Lower lobe of right lung (tissue), 2 donors: ENCODE measurements at regions not wholly inside any gene's neighbourhood (a gene's known extent, or its start where the extent isn't known, plus 50 kb on each side); places are given as distances from the start of the nearest gene placed in this dataset.

Source experiments
- ATAC-seq, 2 donors: fragments of 200-7000 bp; cut with Tn5 transposase; one replicate each; pipeline ENCODE4 v1.9.1; 2020 to 2022; ENCODE audit warnings: mild to moderate bottlenecking in 2 of 2, moderate library complexity in 2 of 2
- DNase-seq: peaks from one replicate; pipeline ENCODE4 v3.0.0-alpha.2; 2020
- H3K27ac ChIP-seq: fragments of 200-600 bp; one replicate; pipeline ENCODE4 v1.8.0; 2022
- H3K27me3 ChIP-seq: fragments of 200-600 bp; one replicate; pipeline ENCODE4 v1.8.0; 2022; ENCODE audit warnings: low read depth
- H3K36me3 ChIP-seq: fragments of 200-600 bp; one replicate; pipeline ENCODE4 v1.8.0; 2022; ENCODE audit warnings: mild to moderate bottlenecking
- H3K4me1 ChIP-seq: fragments of 200-600 bp; one replicate; pipeline ENCODE4 v1.8.0; 2022
- H3K4me3 ChIP-seq: fragments of 200-600 bp; one replicate; pipeline ENCODE4 v1.8.0; 2022; ENCODE audit warnings: mild to moderate bottlenecking
- H3K9me3 ChIP-seq: fragments of 200-600 bp; one replicate; pipeline ENCODE4 v1.8.0; 2022
- intact Hi-C: fragments of 100-400 bp; cut with DNase I; formaldehyde crosslinking; loops from one replicate; pipeline ENCODE4 v1.11.0; 2022
- TF ChIP-seq, protein P1 (sequence below): fragments of 200-600 bp; IDR thresholded peaks from one replicate; pipeline ENCODE4 v1.8.0; 2022; ENCODE audit warnings: antibody characterized with exemption, mild to moderate bottlenecking
- donor health status: DM: no; HTN: yes; CAD: no; lungs with severe emphysema.

DNA sequence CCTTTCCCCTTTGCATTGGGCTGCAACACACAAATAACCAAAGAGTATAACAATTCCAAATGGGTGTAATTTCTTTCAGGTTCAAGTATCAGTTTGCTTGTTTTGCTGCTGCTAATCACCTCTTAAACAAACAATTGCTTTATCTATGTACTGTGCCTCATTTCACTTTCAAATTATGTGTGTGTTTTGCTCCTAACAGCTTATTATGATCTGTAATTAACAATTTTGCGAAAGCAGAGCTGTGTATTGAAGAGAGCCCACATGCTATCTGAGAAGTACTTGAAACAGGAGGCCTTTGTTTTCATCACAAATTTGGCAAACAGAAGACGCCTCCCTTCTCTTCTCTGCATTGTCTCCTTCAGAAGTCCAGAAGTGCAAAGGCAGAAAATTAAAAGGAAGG, 312.0 kb downstream of the TLE1 start:
- TF ChIP-seq, protein P1, sequence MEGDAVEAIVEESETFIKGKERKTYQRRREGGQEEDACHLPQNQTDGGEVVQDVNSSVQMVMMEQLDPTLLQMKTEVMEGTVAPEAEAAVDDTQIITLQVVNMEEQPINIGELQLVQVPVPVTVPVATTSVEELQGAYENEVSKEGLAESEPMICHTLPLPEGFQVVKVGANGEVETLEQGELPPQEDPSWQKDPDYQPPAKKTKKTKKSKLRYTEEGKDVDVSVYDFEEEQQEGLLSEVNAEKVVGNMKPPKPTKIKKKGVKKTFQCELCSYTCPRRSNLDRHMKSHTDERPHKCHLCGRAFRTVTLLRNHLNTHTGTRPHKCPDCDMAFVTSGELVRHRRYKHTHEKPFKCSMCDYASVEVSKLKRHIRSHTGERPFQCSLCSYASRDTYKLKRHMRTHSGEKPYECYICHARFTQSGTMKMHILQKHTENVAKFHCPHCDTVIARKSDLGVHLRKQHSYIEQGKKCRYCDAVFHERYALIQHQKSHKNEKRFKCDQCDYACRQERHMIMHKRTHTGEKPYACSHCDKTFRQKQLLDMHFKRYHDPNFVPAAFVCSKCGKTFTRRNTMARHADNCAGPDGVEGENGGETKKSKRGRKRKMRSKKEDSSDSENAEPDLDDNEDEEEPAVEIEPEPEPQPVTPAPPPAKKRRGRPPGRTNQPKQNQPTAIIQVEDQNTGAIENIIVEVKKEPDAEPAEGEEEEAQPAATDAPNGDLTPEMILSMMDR: no peak
- ATAC-seq (no peak), DNase-seq (no peak)
- no peaks in the 10 kb centered on the region for H3K27me3 ChIP-seq
- H3K9me3 ChIP-seq: no peaks in the 10 kb centered on the region
- H3K4me3 ChIP-seq: no peak overlapping the region
- no peak overlapping the region for H3K27ac ChIP-seq
- peaks cover 8% of the 10 kb centered on the region for H3K4me1 ChIP-seq
- intact Hi-C loops: no loop called here
- no peaks in the 10 kb centered on the region for H3K36me3 ChIP-seq

DNA sequence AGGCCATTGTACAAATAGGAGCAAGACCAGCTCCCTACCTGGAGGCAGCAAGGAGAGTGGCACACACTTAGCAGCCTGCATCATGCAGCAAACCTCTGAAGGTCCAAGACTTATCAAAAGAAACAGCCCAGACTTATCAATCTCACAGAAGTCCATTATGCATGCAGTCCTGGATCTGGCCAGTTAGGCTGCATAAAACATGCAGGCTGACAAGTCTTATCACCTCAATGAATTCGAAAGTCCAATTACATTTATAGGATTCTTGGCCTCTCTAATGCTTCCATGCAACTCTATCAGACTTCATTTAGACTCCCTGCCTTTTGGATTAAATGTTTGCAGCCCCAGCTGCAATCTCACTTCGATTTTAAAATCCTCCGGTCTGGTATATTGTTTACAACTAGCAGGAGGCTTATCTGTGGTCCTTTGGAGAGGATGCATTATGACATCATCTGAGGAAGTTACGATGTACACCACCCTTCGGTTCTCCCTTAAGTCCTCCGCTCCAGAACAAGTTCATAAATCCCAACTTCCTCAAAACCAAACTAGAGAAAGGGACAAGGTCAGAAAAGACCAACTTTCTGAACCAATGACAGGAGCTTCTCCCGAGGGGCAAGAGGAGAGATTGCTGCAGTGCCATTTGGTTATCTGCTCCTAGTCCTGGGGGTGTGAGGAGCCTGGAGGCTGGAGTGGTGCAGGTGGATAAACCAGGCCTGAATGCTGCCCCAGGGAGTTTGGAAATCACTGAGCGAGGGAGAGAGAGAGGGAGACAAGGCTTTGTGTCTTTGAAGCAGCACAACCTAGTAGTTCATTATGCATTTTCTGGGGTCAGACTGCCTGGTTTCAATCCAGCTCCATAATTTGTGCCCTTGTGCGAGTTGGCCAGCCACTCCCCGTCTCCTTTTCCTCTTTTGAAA, 313.9 kb downstream of the TLE1 start:
- peaks cover 8% of the 10 kb centered on the region for H3K4me1 ChIP-seq
- H3K4me3 ChIP-seq: no peak overlapping the region
- TF ChIP-seq, protein P1: no peak
- H3K27ac ChIP-seq: no peak overlapping the region
- H3K36me3 ChIP-seq: no peaks in the 10 kb centered on the region
- no peaks in the 10 kb centered on the region for H3K27me3 ChIP-seq
- no peaks in the 10 kb centered on the region for H3K9me3 ChIP-seq
- intact Hi-C loops: no loop called here
- ATAC-seq (peak in 1 of 2 donors; percentile 37), DNase-seq (no peak)

DNA sequence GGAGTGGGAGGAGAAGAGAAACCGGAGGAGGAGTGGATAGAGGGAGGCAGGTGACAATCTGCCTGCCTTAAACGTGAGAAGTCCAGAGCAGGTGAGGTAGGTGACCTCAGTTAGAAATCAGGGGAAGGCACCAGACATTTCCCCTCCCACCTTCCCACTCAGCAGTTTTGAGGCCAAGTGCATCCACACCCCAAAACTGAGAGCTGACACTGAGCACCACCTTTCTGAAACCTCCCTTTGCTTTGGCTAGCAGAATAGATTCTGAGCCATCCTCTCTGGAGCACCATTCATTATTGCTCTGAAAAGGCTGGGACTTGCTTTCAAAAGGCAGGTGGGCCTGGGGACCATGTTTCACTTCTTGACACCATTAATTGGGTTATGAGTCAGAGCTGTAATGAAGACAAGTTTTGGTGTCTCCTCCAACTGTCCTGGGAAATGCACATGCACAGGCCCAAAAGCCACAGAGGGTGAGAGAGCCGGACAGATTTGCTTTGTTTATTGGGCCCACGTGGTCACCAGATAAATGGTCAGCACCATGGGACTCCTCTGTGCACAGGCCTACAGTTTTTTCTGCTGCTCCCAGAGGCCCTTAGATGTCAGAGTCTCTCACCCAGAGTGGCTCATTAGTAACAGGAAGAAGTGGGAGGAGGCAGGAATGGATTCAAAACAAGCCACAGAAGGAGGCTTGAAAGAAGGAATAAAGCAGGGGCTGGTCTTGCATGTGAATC, 314.7 kb downstream of the TLE1 start:
- TF ChIP-seq, protein P1: no peak
- no peaks in the 10 kb centered on the region for H3K27me3 ChIP-seq
- H3K36me3 ChIP-seq: no peaks in the 10 kb centered on the region
- peaks cover 8% of the 10 kb centered on the region for H3K4me1 ChIP-seq
- H3K9me3 ChIP-seq: no peaks in the 10 kb centered on the region
- H3K27ac ChIP-seq: no peak overlapping the region
- ATAC-seq: no peak
- DNase-seq: no peak
- H3K4me3 ChIP-seq: no peak overlapping the region
- intact Hi-C loops: no loop called here

DNA sequence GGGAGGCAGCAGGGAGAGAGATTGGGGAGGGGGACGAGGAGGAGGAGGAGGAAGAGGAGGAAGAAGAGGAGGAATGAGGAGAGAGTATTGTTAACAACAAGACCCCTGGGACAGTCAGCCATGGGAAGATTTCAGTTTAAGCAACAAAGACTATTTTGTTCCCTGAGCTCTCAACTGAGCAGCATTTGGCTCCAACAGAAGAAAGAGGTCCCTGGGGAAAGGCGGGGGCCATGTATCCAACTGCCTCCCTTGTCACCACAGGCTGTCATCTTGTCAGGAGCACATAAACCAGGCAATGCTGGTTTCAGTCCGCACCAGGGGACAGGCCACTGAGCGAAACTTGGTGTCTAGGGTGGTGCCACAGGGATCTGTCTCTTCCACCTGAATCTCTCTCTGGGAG, 316.1 kb downstream of the TLE1 start:
- Histone ChIP-seq H3K4me3 (no peak overlapping the region), H3K9me3 (no peaks in the 10 kb centered on the region), H3K27ac (no peak overlapping the region), H3K36me3 (no peaks in the 10 kb centered on the region), H3K27me3 (no peaks in the 10 kb centered on the region), H3K4me1 (peaks cover 8% of the 10 kb centered on the region)
- ATAC-seq (no peak), DNase-seq (no peak)
- TF ChIP-seq, protein P1: no peak
- intact Hi-C loops: no loop called here

DNA sequence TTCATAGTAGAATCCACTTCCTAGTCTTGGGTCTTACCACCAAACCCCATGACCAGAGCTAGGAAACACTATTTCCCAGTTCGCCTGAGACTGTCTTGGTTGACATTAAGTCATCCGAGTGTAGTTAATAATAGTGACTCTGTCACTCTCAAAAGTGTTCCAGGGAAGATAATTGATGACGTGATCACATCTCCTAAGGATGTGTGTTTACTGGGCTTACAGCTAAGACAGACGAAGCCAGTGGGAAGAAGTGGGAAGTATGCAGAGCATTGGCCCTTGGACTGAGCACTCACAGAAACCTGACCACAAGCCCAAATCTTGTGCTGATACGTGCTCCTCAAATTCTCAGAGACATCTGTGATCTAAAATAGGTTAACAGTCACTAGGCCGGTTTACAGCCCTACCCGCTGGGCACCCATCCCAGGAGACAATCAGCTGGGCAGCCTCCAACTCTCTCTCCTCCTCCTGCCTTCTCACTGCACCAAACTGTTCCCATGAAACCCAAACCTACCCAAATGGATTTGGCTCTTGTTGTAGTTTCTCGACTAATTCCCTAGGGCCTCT, 316.6 kb downstream of the TLE1 start:
- H3K27ac ChIP-seq: no peak overlapping the region

More for the DNA sequence above, 316.6 kb downstream of the TLE1 start:
- TF ChIP-seq, protein P1: no peak
- Histone ChIP-seq H3K27me3 (no peaks in the 10 kb centered on the region), H3K36me3 (no peaks in the 10 kb centered on the region), H3K9me3 (no peaks in the 10 kb centered on the region), H3K4me3 (no peak overlapping the region), H3K4me1 (peaks cover 8% of the 10 kb centered on the region)
- intact Hi-C loops: no loop called here
- ATAC-seq (no peak), DNase-seq (no peak)
